Tibial nerve (tissue), 4 donors: ENCODE measurements at regions not wholly inside any gene's neighbourhood (a gene's known extent, or its start where the extent isn't known, plus 50 kb on each side); places are given as distances from the start of the nearest gene placed in this dataset.

Source experiments
- DNase-seq, 2 donors: peaks; one replicate each; pipeline ENCODE4 v3.0.0-alpha.2; 2019; ENCODE audit warnings: low spot score in 2 of 2
- H3K27ac ChIP-seq, 4 donors: fragments of 200-600 bp; sonication (generic) in 3 of 4; one replicate each; pipeline ENCODE4 v1.5.1; 2017 to 2019; ENCODE audit warnings: mild to moderate bottlenecking in 1 of 4
- H3K27me3 ChIP-seq, 2 donors: fragments of 200-600 bp; sonication (generic) in 1 of 2; one replicate each; pipeline versions ENCODE4 v1.5.1 to v1.6.0; 2017 to 2019
- H3K36me3 ChIP-seq, 3 donors: fragments of 200-600 bp; sonication (generic); one replicate each; pipeline ENCODE4 v1.5.1; 2018 to 2019
- H3K4me1 ChIP-seq, 4 donors: fragments of 200-600 bp; sonication (generic) in 3 of 4; one replicate each; pipeline ENCODE4 v1.5.1; 2017 to 2019
- H3K4me3 ChIP-seq, 4 donors: fragments of 200-600 bp; sonication (generic) in 3 of 4; one replicate each; pipeline ENCODE4 v1.5.1; 2017 to 2019; ENCODE audit warnings: mild to moderate bottlenecking in 1 of 4, moderate library complexity in 1 of 4
- H3K9me3 ChIP-seq, 4 donors: fragments of 200-600 bp; sonication (generic) in 3 of 4; one replicate each; pipeline ENCODE4 v1.5.1; 2017 to 2019
- EP300 ChIP-seq, 2 donors: sonication (generic); formaldehyde crosslinking; IDR thresholded peaks; one replicate each; pipeline ENCODE4 v1.6.1; 2017; ENCODE audit warnings: antibody characterized with exemption in 2 of 2, mild to moderate bottlenecking in 1 of 2
- POLR2A ChIP-seq, 2 donors: fragments of 450-650 bp; IDR thresholded peaks; one replicate each; pipeline ENCODE4 v1.6.1; 2017; ENCODE audit warnings: antibody characterized with exemption in 2 of 2, mild to moderate bottlenecking in 2 of 2, moderate library complexity in 2 of 2
- WGBS, 2 donors: methylation state at CpG; one replicate each; pipeline ENCODE4 v1.1.5; 2018; 5-methylcytosine and 5-hydroxymethylcytosine counted together
- TF ChIP-seq, protein P1 (sequence below), 5 experiments: fragments of 200-600 bp in 3 of 5; fragments of 450-650 bp in 2 of 5; sonication (generic) in 3 of 5; IDR thresholded peaks; one replicate each; pipeline ENCODE4 v1.5.1; 2016 to 2019; ENCODE audit warnings: antibody characterized with exemption in 5 of 5, mild to moderate bottlenecking in 3 of 5, moderate library complexity in 2 of 5

DNA sequence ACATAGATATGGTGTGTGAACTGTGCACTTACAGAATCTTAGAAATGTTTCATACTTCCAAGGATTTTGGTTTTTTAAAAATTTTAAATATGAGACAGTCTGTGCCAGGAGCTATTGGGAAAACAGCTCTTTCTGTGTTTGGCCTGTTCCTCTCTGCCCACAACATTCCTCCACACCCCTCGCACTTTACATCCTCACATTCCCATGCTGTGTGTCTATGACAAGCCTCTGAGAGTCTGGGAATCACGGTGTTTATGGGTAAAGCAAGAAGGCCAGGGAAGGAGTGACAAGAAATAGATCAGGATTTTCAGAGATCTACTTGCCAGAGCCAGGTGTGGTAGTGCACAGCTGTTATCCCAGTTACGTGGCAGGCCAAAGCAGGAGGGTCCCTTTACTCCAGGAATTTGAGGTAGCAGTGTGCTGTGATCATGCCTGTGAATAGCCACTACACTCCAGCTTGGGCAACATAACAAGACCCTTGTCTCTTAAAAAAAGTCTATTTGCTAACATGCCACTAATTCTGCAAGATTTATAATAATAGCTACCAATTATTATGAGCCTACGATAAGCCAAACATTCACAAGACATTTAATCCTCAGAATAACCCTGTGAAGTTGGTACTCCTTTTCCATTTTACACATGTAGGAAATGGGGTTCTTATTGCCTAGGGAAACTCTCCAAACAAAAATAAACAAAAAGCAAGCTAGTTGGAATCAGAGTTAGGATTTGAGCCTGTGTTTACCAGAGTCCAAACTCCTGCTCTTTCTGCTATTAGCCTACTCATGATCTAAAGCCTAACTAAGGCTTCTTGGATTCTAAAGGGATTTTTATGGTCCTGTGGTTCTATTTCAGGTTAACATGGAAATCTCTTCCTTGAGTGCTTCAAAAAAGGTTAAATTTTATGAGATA is 168.3 kb upstream of the SP8 start:
- Histone ChIP-seq H3K27me3 (no peaks in the 10 kb centered on the region), H3K27ac (no peak overlapping the region), H3K4me3 (no peak overlapping the region), H3K9me3 (no peaks in the 10 kb centered on the region), H3K36me3 (no peaks in the 10 kb centered on the region), H3K4me1 (peaks cover 0 to 13% (median 2%) of the 10 kb centered on the region in 4 donors)
- DNase-seq = no peak
- TF ChIP-seq, protein P1, sequence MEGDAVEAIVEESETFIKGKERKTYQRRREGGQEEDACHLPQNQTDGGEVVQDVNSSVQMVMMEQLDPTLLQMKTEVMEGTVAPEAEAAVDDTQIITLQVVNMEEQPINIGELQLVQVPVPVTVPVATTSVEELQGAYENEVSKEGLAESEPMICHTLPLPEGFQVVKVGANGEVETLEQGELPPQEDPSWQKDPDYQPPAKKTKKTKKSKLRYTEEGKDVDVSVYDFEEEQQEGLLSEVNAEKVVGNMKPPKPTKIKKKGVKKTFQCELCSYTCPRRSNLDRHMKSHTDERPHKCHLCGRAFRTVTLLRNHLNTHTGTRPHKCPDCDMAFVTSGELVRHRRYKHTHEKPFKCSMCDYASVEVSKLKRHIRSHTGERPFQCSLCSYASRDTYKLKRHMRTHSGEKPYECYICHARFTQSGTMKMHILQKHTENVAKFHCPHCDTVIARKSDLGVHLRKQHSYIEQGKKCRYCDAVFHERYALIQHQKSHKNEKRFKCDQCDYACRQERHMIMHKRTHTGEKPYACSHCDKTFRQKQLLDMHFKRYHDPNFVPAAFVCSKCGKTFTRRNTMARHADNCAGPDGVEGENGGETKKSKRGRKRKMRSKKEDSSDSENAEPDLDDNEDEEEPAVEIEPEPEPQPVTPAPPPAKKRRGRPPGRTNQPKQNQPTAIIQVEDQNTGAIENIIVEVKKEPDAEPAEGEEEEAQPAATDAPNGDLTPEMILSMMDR (IDR thresholded peaks at IDR 0.05) = no peak
- TF ChIP-seq POLR2A (IDR thresholded peaks at IDR 0.05) = no peak
- 30 to 41% methylated on average over 4 of the region's 4 CpGs for WGBS, 2 donors

- WGBS, 2 donors = 84 to 89% methylated on average over 3 of the region's 3 CpGs
Observed at GRCh38 chr7:20958572-20958971, 171.9 kb upstream of the SP8 start.

DNA sequence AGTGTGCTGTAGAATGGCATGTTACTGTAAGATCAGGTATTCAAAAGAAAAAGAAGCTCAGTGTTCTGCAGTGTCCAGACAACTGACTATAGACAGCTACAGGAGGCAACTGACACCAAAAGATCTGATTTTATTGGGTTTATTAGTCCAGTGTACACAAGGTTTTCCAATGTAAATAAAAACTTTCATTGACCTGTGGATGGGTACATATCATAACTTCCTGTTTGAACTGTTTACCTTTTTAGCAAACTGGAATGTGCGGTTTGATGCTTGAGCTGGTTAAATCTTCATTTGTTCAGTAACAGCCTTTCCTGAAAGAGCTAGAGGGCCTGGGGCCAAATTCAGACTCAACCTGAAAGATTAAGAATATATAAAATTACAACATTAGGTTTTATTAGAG is 172.6 kb upstream of the SP8 start:
- TF ChIP-seq, protein P1 (IDR thresholded peaks at IDR 0.05) = no peak
- no peak for TF ChIP-seq EP300 (IDR thresholded peaks at IDR 0.05)
- no peak for TF ChIP-seq POLR2A (IDR thresholded peaks at IDR 0.05)
- 78 to 86% methylated on average over 1 of the region's 1 CpG for WGBS, 2 donors
- peaks cover 0 to 7% (median 2%) of the 10 kb centered on the region in 4 donors for H3K4me1 ChIP-seq
- no peak overlapping the region for H3K27ac ChIP-seq
- H3K9me3 ChIP-seq = no peaks in the 10 kb centered on the region
- H3K4me3 ChIP-seq = no peak overlapping the region
- H3K36me3 ChIP-seq = no peaks in the 10 kb centered on the region
- DNase-seq = no peak
- H3K27me3 ChIP-seq = no peaks in the 10 kb centered on the region

More at GRCh38 chr7:20958572-20958971, 171.9 kb upstream of the SP8 start:
- DNase-seq = no peak
- Histone ChIP-seq H3K4me1 (peaks cover 0 to 13% (median 2%) of the 10 kb centered on the region in 4 donors), H3K36me3 (no peaks in the 10 kb centered on the region), H3K27ac (no peak overlapping the region), H3K9me3 (no peaks in the 10 kb centered on the region), H3K27me3 (no peaks in the 10 kb centered on the region), H3K4me3 (no peak overlapping the region)
- TF ChIP-seq, protein P1 (IDR thresholded peaks at IDR 0.05) = no peak
- TF ChIP-seq POLR2A (IDR thresholded peaks at IDR 0.05) = no peak
- no peak for TF ChIP-seq EP300 (IDR thresholded peaks at IDR 0.05)

DNA sequence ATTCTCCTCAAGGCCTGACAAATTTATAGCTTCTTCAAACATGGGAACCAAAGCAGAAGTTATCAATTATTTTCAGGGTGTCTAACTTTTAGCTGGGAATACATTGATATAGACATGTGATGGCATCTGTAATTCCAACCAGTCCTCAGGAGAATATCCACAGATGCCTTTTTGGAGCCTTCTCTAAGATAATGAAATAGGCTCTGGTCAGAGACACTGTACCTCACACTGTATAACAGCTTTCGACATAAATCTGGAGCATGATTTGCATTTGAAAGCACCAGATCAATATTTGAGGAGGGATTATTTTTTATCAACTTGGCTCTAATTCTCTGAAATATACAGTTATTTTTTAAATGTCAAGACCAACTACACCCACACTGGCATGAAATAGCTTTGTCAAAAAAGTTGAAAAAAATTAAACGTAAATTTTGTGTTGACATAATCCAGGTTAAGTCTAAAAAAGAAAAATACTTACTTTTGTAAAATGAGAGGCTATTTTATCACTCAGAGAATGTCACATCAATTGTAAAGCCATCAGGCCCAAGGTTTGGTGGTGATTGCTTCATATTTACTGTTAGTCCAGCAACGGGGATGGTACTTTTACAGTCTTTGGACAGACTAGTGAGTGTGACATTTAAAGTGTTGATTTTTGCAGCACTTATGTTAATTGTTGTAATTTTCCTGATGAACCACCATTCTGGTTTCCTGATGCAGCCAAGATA is 177.0 kb upstream of the SP8 start:
- Histone ChIP-seq H3K4me1 (no peaks in the 10 kb centered on the region), H3K4me3 (no peak overlapping the region), H3K27ac (no peak overlapping the region), H3K9me3 (no peaks in the 10 kb centered on the region), H3K27me3 (no peaks in the 10 kb centered on the region), H3K36me3 (no peaks in the 10 kb centered on the region)
- no peak for DNase-seq
- TF ChIP-seq, protein P1 (IDR thresholded peaks at IDR 0.05) = no peak
- TF ChIP-seq EP300 (IDR thresholded peaks at IDR 0.05) = no peak
- TF ChIP-seq POLR2A (IDR thresholded peaks at IDR 0.05) = no peak
- 71 to 84% methylated on average over 3 of the region's 3 CpGs for WGBS, 2 donors
